Liver (tissue), 8 donors: ENCODE measurements at regions not wholly inside any gene's neighbourhood (a gene's known extent, or its start where the extent isn't known, plus 50 kb on each side); places are given as distances from the start of the nearest gene placed in this dataset.

ENCODE experiments used
- DNase-seq: peaks from one replicate; pipeline ENCODE4 v3.0.0-alpha.2; 2017; ENCODE audit warnings: low spot score
- H3K27ac ChIP-seq, 2 donors: one replicate each; pipeline ENCODE4 v1.7.0; 2013; ENCODE audit warnings: inconsistent platforms in 2 of 2, low read length in 2 of 2, control low read depth in 1 of 2, low read depth in 1 of 2, mild to moderate bottlenecking in 1 of 2
- H3K27me3 ChIP-seq, 4 donors: one replicate each; pipeline versions ENCODE4 v1.6.1 to v1.7.0; 2013; ENCODE audit warnings: low read length in 3 of 4, inconsistent platforms in 1 of 4, mild to moderate bottlenecking in 1 of 4, moderate library complexity in 1 of 4; ENCODE audit not compliant: control insufficient read depth in 4 of 4, insufficient read depth in 4 of 4
- H3K36me3 ChIP-seq, 4 donors: one replicate each; pipeline versions ENCODE4 v1.6.1 to v1.7.0; 2013; ENCODE audit warnings: low read length in 3 of 4, mild to moderate bottlenecking in 3 of 4, low read depth in 1 of 4, moderate library complexity in 1 of 4; ENCODE audit not compliant: control insufficient read depth in 4 of 4, insufficient read depth in 3 of 4
- H3K4me1 ChIP-seq, 4 donors: one replicate each; pipeline versions ENCODE4 v1.6.1 to v1.7.0; 2013; ENCODE audit warnings: low read length in 3 of 4, mild to moderate bottlenecking in 3 of 4, moderate library complexity in 1 of 4; ENCODE audit not compliant: control insufficient read depth in 4 of 4, insufficient read depth in 4 of 4
- H3K4me3 ChIP-seq, 3 donors: one replicate each; pipeline versions ENCODE4 v1.6.1 to v1.7.0; 2013; ENCODE audit warnings: low read length in 3 of 3, control low read depth in 1 of 3, low read depth in 1 of 3, mild to moderate bottlenecking in 1 of 3
- H3K9ac ChIP-seq, 2 donors: one replicate each; pipeline ENCODE4 v1.7.0; 2013; ENCODE audit warnings: low read length in 2 of 2, mild to moderate bottlenecking in 2 of 2, moderate library complexity in 2 of 2, control low read depth in 1 of 2, low read depth in 1 of 2
- H3K9me3 ChIP-seq, 4 donors: one replicate each; pipeline versions ENCODE4 v1.6.1 to v1.7.0; 2013; ENCODE audit warnings: low read length in 3 of 4; ENCODE audit not compliant: control insufficient read depth in 4 of 4
- EGR1 ChIP-seq, 2 donors: IDR thresholded peaks; 2 replicates each; pipeline ENCODE4 v1.6.1; 2016 to 2018; ENCODE audit warnings: antibody characterized with exemption in 2 of 2, low read depth in 2 of 2
- FOXA1 ChIP-seq: IDR thresholded peaks from 2 replicates; pipeline ENCODE4 v1.6.1; 2016; ENCODE audit warnings: antibody characterized with exemption
- FOXA2 ChIP-seq: IDR thresholded peaks from 2 replicates; pipeline ENCODE4 v1.6.1; 2016; ENCODE audit warnings: antibody characterized with exemption
- GABPA ChIP-seq, 2 donors: IDR thresholded peaks in 1 of 2; conservative IDR thresholded peaks in 1 of 2; 2 replicates each; pipeline ENCODE4 v1.6.1; 2016; ENCODE audit warnings: antibody characterized with exemption in 2 of 2, mild to moderate bottlenecking in 1 of 2, moderate library complexity in 1 of 2
- HNF4A ChIP-seq, 2 donors: conservative IDR thresholded peaks; 2 replicates each; pipeline ENCODE4 v1.6.1; 2016; ENCODE audit warnings: antibody characterized with exemption in 2 of 2, mild to moderate bottlenecking in 2 of 2
- HNF4G ChIP-seq: IDR thresholded peaks from 2 replicates; pipeline ENCODE4 v1.6.1; 2016; ENCODE audit warnings: antibody characterized with exemption
- JUND ChIP-seq, 2 donors: IDR thresholded peaks; 2 replicates each; pipeline ENCODE4 v1.6.1; 2016; ENCODE audit warnings: antibody characterized with exemption in 2 of 2
- NR2F2 ChIP-seq: IDR thresholded peaks from 2 replicates; pipeline ENCODE4 v1.6.1; 2016; ENCODE audit warnings: antibody characterized with exemption
- RAD21 ChIP-seq, 2 donors: IDR thresholded peaks; 2 replicates each; pipeline ENCODE4 v1.6.1; 2016; ENCODE audit warnings: antibody characterized with exemption in 2 of 2, mild to moderate bottlenecking in 2 of 2
- REST ChIP-seq: IDR thresholded peaks from 2 replicates; pipeline ENCODE4 v1.6.1; 2016; ENCODE audit warnings: antibody characterized with exemption, mild to moderate bottlenecking
- RXRA ChIP-seq, 2 donors: IDR thresholded peaks; 2 replicates each; pipeline ENCODE4 v1.6.1; 2017 to 2018; ENCODE audit warnings: antibody characterized with exemption in 2 of 2, mild to moderate bottlenecking in 1 of 2
- SP1 ChIP-seq: IDR thresholded peaks from 2 replicates; pipeline ENCODE4 v1.6.1; 2018; ENCODE audit warnings: antibody characterized with exemption, mild to moderate bottlenecking
- TAF1 ChIP-seq: conservative IDR thresholded peaks from 2 replicates; pipeline ENCODE4 v1.6.1; 2016; ENCODE audit warnings: antibody characterized with exemption, mild to moderate bottlenecking
- YY1 ChIP-seq: IDR thresholded peaks from 2 replicates; pipeline ENCODE4 v1.6.1; 2016; ENCODE audit warnings: antibody characterized with exemption, mild to moderate bottlenecking
- WGBS: extraction: QIAGEN DNeasy Blood & Tissue Kit; methylation state at CpG from one replicate; pipeline ENCODE4 v1.1.7; 2013; 5-methylcytosine and 5-hydroxymethylcytosine counted together
- TF ChIP-seq, protein P1 (sequence below): fragments of 150-350 bp; IDR thresholded peaks from 2 replicates; pipeline ENCODE4 v1.5.1; 2017; ENCODE audit warnings: improper control_type of control experiment, low read depth, low read length; ENCODE audit not compliant: missing input control
- TF ChIP-seq, protein P2 (sequence below): IDR thresholded peaks from 2 replicates; pipeline ENCODE4 v1.6.1; 2016; ENCODE audit warnings: antibody characterized with exemption
- TF ChIP-seq, protein P3 (sequence below): IDR thresholded peaks from 2 replicates; pipeline ENCODE4 v1.6.1; 2016; ENCODE audit warnings: antibody characterized with exemption
- donor health status: healthy.
- donor health status: healthy.
- donor health status: healthy.
- donor health status: healthy.
- donor health status: healthy.

GRCh38 chr1:166327886-166328285 is 161.1 kb upstream of the FAM78B start:
- Histone ChIP-seq H3K27me3 (peaks cover 0 to 2% (median 0%) of the 10 kb centered on the region in 4 donors), H3K27ac (no peak overlapping the region), H3K4me1 (no peaks in the 10 kb centered on the region), H3K4me3 (no peak overlapping the region), H3K9me3 (no peaks in the 10 kb centered on the region), H3K36me3 (no peaks in the 10 kb centered on the region), H3K9ac (no peak overlapping the region)
- WGBS, result 70% methylated on average over 5 of the region's 5 CpGs
- DNase-seq, result no peak
- TF ChIP-seq GABPA (IDR thresholded peaks at IDR 0.05 in 1 of 2, conservative IDR thresholded peaks at IDR 0.05 in 1 of 2) (no peak), REST (no peak), HNF4A (conservative IDR thresholded peaks at IDR 0.05) (no peak), TAF1 (no peak), HNF4G (no peak), RXRA (IDR thresholded peaks at IDR 0.05) (no peak)
- TF ChIP-seq, protein P1, sequence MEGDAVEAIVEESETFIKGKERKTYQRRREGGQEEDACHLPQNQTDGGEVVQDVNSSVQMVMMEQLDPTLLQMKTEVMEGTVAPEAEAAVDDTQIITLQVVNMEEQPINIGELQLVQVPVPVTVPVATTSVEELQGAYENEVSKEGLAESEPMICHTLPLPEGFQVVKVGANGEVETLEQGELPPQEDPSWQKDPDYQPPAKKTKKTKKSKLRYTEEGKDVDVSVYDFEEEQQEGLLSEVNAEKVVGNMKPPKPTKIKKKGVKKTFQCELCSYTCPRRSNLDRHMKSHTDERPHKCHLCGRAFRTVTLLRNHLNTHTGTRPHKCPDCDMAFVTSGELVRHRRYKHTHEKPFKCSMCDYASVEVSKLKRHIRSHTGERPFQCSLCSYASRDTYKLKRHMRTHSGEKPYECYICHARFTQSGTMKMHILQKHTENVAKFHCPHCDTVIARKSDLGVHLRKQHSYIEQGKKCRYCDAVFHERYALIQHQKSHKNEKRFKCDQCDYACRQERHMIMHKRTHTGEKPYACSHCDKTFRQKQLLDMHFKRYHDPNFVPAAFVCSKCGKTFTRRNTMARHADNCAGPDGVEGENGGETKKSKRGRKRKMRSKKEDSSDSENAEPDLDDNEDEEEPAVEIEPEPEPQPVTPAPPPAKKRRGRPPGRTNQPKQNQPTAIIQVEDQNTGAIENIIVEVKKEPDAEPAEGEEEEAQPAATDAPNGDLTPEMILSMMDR, result no peak
- TF ChIP-seq, protein P2, sequence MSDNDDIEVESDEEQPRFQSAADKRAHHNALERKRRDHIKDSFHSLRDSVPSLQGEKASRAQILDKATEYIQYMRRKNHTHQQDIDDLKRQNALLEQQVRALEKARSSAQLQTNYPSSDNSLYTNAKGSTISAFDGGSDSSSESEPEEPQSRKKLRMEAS, result no peak

- no peaks in the 10 kb centered on the region for H3K36me3 ChIP-seq
- DNase-seq, result no peak
- no peak overlapping the region for H3K4me3 ChIP-seq
- no peak overlapping the region for H3K9ac ChIP-seq
- no peaks in the 10 kb centered on the region for H3K9me3 ChIP-seq
- WGBS, result 76% methylated on average over 1 of the region's 1 CpG
- no peak for TF ChIP-seq FOXA1
- no peak for TF ChIP-seq YY1
- TF ChIP-seq, protein P2, result no peak
- TF ChIP-seq, protein P3, sequence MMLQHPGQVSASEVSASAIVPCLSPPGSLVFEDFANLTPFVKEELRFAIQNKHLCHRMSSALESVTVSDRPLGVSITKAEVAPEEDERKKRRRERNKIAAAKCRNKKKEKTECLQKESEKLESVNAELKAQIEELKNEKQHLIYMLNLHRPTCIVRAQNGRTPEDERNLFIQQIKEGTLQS, result no peak
- no peak for TF ChIP-seq SP1
- TF ChIP-seq NR2F2, result no peak
- TF ChIP-seq HNF4A (conservative IDR thresholded peaks at IDR 0.05), result no peak
- no peak for TF ChIP-seq TAF1
- TF ChIP-seq FOXA2, result no peak
- no peak for TF ChIP-seq REST
- TF ChIP-seq, protein P1, result no peak
- TF ChIP-seq GABPA (IDR thresholded peaks at IDR 0.05 in 1 of 2, conservative IDR thresholded peaks at IDR 0.05 in 1 of 2), result no peak
- no peak for TF ChIP-seq EGR1 (IDR thresholded peaks at IDR 0.05; ENCODE audit: low read depth in 2 of 2)
- no peak for TF ChIP-seq HNF4G
- TF ChIP-seq JUND (IDR thresholded peaks at IDR 0.05), result no peak
- TF ChIP-seq RXRA (IDR thresholded peaks at IDR 0.05), result no peak
- TF ChIP-seq RAD21 (IDR thresholded peaks at IDR 0.05), result no peak
- H3K27me3 ChIP-seq, result peaks cover 0 to 2% (median 0%) of the 10 kb centered on the region in 4 donors
- no peaks in the 10 kb centered on the region for H3K4me1 ChIP-seq
- no peak overlapping the region for H3K27ac ChIP-seq
Measured at GRCh38 chr1:166328956-166329355, 162.2 kb upstream of the FAM78B start.
